ENCODE measurements at regions not wholly inside any gene's neighbourhood (a gene's known extent, or its start where the extent isn't known, plus 50 kb on each side); places are given as distances from the start of the nearest gene placed in this dataset.
"Not testable (repeated sequence)": the region's sequence is repeated elsewhere in the genome, so short reads cannot be mapped to it uniquely, and the experiment has no call there.

DNA sequence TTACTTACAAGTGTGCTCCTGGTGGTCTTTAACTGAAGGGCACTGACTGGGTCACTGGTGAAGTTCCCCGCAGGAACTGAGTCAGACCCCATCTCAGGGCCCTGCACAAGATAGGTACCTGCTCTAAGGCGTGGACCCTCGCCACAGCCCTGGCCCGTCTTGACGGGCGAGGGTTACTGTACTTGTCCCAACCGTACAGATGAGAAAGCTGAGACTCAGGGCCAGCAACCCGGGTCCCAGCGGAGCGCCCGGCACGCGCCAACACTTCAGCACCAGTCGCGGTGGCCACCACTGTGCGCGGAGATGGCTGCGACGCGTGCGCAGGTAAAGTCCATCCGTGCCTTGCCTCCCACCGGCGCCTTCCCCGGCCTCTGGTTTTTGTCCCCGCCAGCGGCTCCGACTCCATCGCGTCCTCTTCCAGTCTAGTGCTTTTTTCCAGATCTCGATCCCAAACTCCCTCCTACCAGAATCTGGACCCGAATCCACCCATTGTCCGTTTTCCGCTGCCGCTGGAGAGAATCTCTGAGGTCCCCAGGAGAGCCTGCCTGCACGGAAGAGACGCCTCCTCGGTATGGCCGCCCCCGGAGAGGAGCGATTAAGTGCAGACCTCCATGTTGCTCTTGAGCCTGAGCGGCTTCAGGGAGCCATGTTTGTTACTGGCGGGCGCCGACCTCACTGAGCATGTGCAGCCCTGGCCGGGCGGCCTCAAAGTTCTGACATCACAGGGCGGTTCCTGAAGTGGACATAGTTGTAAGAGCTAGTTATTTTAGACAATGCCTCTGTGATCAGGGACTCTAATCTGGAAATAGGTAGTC, 1707.8 kb downstream of the SPATA31A7 start:
- not testable (repeated sequence) for H3K9me3 Mint-ChIP-seq (ENCODE audit: unreplicated experiment); H3K27me3 Mint-ChIP-seq (ENCODE audit: unreplicated experiment); H3K36me3 Mint-ChIP-seq (ENCODE audit: unreplicated experiment); H3K4me1 Mint-ChIP-seq (ENCODE audit: low read depth, unreplicated experiment); H3K27ac Mint-ChIP-seq (ENCODE audit: unreplicated experiment)
- H3K4me3 Mint-ChIP-seq (ENCODE audit: unreplicated experiment) = peak overlapping the region; percentile 82
- peak; percentile 29 for DNase-seq

DNA sequence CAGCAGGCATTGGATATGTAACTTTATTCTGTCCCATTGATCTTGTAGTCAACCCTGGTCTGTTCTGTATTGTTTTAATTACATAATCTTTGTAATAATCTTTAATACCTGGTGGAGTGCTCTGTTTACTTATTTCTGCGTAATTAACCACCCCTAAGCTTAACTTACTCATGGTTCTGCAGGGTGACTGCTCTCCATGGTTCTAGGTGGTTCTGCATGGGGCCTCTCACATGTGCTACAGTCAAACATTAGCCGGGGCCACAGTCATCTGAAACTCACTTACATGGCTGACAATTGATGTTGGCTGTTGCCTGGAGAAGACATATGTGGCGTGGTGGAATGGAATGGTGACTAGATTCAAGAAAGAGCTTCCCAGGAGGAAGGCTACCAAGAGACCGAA, 1709.8 kb downstream of the SPATA31A7 start:
- not testable (repeated sequence) for DNase-seq; H3K27me3 Mint-ChIP-seq (ENCODE audit: unreplicated experiment); H3K4me3 Mint-ChIP-seq (ENCODE audit: unreplicated experiment); H3K4me1 Mint-ChIP-seq (ENCODE audit: low read depth, unreplicated experiment); H3K9me3 Mint-ChIP-seq (ENCODE audit: unreplicated experiment); H3K27ac Mint-ChIP-seq (ENCODE audit: unreplicated experiment); H3K36me3 Mint-ChIP-seq (ENCODE audit: unreplicated experiment)

DNA sequence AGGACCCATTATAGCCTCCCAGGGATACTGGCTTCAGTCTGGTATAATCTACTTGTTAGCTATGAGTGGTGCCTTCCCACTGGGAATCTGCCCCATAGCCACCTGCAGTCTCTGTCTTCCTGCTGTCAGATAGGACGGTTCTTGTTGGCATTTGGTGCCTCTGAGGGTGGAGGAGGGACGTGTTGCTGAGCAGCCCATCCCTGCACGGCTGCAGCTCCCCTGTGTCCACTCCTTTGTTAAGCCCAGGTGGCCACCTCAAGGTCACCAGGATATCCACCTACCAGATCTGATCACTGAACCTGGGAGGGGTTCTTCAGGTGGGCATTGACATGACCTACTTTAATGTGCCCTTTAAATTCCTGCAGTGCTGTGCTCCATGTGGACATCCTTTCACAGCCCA, 1714.2 kb downstream of the SPATA31A7 start:
- not testable (repeated sequence) for H3K27me3 Mint-ChIP-seq (ENCODE audit: unreplicated experiment); H3K4me1 Mint-ChIP-seq (ENCODE audit: low read depth, unreplicated experiment); DNase-seq; H3K9me3 Mint-ChIP-seq (ENCODE audit: unreplicated experiment); H3K27ac Mint-ChIP-seq (ENCODE audit: unreplicated experiment); H3K36me3 Mint-ChIP-seq (ENCODE audit: unreplicated experiment); H3K4me3 Mint-ChIP-seq (ENCODE audit: unreplicated experiment)

DNA sequence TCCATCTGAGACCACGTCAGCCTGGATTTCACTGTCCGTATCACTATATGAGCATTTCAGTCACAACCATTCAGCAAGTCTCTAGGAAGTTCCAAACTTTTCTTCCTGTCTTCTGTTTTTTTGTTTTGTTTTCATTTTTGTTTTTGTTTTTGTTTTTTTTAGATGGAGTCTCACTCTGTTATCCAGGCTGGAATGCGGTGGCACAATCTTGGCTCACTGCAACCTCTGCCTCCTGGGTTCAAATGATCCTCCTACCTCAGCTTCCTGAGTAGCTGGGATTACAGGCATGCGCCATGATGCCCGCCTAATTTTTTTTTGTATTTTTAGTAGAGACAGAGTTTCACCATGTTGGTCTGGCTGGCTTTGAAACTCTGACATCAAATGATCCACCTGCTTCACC, 1715.9 kb downstream of the SPATA31A7 start:
- H3K27ac Mint-ChIP-seq (ENCODE audit: unreplicated experiment); DNase-seq; H3K9me3 Mint-ChIP-seq (ENCODE audit: unreplicated experiment); H3K4me3 Mint-ChIP-seq (ENCODE audit: unreplicated experiment); H3K36me3 Mint-ChIP-seq (ENCODE audit: unreplicated experiment); H3K4me1 Mint-ChIP-seq (ENCODE audit: low read depth, unreplicated experiment); H3K27me3 Mint-ChIP-seq (ENCODE audit: unreplicated experiment): not testable (repeated sequence)

DNA sequence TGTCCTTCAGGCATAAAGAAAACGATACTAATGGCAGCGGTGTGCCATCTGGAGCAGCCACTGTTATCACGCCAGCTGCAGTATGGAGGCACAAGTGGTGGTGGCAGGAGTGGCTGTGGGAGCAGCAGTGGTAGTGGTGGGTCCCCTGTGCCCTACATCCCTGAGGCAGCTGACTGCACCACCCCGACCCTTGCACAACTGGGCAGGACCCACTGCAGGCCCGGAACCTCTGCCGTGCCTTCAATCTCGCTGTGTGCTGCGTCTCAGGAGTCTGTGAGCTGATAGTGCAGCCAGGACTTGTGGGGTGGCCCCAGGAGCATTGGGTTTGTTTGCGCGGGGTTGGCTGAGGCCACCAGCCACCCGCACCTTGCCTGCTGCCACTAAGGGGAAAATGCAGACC, 1718.0 kb downstream of the SPATA31A7 start:
- H3K27me3 Mint-ChIP-seq (ENCODE audit: unreplicated experiment); DNase-seq; H3K27ac Mint-ChIP-seq (ENCODE audit: unreplicated experiment); H3K36me3 Mint-ChIP-seq (ENCODE audit: unreplicated experiment); H3K4me1 Mint-ChIP-seq (ENCODE audit: low read depth, unreplicated experiment); H3K9me3 Mint-ChIP-seq (ENCODE audit: unreplicated experiment); H3K4me3 Mint-ChIP-seq (ENCODE audit: unreplicated experiment): not testable (repeated sequence)

DNA sequence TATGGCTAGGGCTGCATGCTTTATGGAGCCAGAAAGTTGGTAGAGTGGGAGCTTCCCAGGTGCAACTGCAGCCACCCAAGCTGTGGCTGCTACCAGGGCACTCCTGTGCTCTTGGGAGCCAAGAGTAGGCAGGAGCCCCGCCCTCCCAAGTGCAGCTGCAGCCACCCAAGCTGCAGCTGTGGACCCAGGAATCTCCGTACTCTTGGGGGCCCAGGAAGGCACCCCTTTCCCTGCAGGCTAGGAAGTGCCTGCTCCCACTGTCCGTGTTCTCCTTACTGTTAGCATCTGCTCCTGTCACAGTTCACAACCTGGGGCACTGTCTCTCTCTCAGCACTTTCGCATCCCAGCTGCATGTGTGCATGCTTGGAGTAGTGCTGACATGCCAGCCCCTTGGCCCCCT, 1718.4 kb downstream of the SPATA31A7 start:
- DNase-seq; H3K36me3 Mint-ChIP-seq (ENCODE audit: unreplicated experiment); H3K4me3 Mint-ChIP-seq (ENCODE audit: unreplicated experiment); H3K27me3 Mint-ChIP-seq (ENCODE audit: unreplicated experiment); H3K27ac Mint-ChIP-seq (ENCODE audit: unreplicated experiment); H3K4me1 Mint-ChIP-seq (ENCODE audit: low read depth, unreplicated experiment); H3K9me3 Mint-ChIP-seq (ENCODE audit: unreplicated experiment): not testable (repeated sequence)

DNA sequence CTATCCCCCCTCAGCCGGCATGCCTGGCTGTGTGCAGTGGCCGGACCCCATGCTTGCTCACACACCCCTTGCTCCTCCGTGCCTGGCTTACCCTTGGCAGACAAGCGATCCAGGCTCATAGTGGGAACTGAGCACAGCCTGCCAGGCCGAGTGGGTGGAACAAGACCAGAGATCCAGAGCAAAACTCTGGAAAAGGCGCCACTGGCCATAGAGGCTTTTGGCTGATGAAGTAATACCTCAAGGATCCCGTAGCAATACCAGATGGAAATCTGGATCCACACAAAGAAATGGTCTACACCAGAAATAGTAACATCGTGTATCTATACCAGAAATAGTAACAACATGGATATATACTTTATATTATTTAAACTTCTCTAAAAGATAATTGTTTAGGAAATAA, 1719.6 kb downstream of the SPATA31A7 start:
- not testable (repeated sequence) for H3K27me3 Mint-ChIP-seq (ENCODE audit: unreplicated experiment); H3K4me3 Mint-ChIP-seq (ENCODE audit: unreplicated experiment); H3K36me3 Mint-ChIP-seq (ENCODE audit: unreplicated experiment); H3K9me3 Mint-ChIP-seq (ENCODE audit: unreplicated experiment); H3K27ac Mint-ChIP-seq (ENCODE audit: unreplicated experiment); H3K4me1 Mint-ChIP-seq (ENCODE audit: low read depth, unreplicated experiment); DNase-seq

DNA sequence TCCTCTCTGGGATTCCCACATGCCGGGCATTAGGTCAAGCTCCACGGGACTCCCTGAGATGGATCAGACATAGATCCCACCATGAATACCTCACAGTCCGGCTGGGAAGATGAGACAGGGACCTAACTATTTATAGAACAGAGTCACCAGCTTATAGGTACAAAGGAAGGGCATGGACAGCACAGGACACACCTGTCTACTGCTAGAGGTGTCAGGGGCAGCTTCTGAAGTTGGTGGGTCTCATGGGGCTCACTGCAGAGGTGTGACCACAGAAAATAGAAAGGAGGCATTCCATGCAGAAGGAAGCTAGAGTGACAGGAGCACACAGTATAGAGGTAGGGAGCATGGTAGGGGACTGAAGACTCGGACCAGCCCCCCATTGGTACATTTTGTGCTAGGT, 1722.4 kb downstream of the SPATA31A7 start:
- not testable (repeated sequence) for H3K4me1 Mint-ChIP-seq (ENCODE audit: low read depth, unreplicated experiment); H3K9me3 Mint-ChIP-seq (ENCODE audit: unreplicated experiment); DNase-seq; H3K27ac Mint-ChIP-seq (ENCODE audit: unreplicated experiment); H3K27me3 Mint-ChIP-seq (ENCODE audit: unreplicated experiment); H3K36me3 Mint-ChIP-seq (ENCODE audit: unreplicated experiment); H3K4me3 Mint-ChIP-seq (ENCODE audit: unreplicated experiment)

DNA sequence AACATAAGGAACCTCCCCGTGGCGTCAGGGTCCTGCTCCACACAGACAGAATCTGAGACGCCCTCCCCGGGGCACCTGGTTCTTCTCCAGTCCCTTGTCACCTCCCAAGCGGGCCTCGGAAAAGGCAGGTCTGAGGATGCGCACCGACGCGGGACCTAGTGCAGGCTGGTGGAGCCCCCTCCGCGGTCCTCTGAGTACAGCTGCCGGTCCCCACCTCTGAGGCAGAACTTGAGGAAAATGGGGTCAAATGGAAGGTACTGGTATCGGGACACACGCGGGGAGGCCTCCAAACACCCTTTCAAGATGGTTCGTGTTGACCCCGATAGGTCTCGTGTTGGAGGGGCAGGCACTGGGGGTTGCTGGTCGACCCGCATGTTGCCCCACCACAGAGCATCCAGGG, 1725.3 kb downstream of the SPATA31A7 start:
- H3K4me1 Mint-ChIP-seq (ENCODE audit: low read depth, unreplicated experiment); DNase-seq: not testable (repeated sequence)

DNA sequence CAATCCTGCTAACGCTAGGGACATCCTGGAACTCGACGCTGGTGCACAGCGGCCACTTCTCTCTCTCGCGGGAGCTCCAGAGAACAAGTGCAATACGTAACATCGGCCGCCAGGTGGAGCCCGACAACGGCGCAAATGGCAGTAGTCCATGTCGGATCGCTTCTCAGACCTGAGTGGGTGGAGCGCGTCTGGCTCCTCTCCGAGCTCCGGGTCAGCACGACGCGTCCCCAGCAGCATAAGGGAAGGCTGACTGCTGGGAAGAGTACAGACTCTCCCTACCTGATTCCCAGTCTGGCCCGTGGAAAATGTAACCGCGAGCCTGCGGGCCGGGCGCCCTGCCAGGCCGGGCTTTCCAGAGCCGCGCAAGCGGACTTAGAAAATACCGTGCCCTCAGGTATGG, 1725.8 kb downstream of the SPATA31A7 start:
- not testable (repeated sequence) for H3K4me3 Mint-ChIP-seq (ENCODE audit: unreplicated experiment); DNase-seq; H3K36me3 Mint-ChIP-seq (ENCODE audit: unreplicated experiment); H3K4me1 Mint-ChIP-seq (ENCODE audit: low read depth, unreplicated experiment); H3K27me3 Mint-ChIP-seq (ENCODE audit: unreplicated experiment); H3K9me3 Mint-ChIP-seq (ENCODE audit: unreplicated experiment); H3K27ac Mint-ChIP-seq (ENCODE audit: unreplicated experiment)

More for the DNA sequence above, 1725.3 kb downstream of the SPATA31A7 start:
- H3K27ac Mint-ChIP-seq (ENCODE audit: unreplicated experiment); H3K27me3 Mint-ChIP-seq (ENCODE audit: unreplicated experiment); H3K9me3 Mint-ChIP-seq (ENCODE audit: unreplicated experiment); H3K36me3 Mint-ChIP-seq (ENCODE audit: unreplicated experiment); H3K4me3 Mint-ChIP-seq (ENCODE audit: unreplicated experiment): not testable (repeated sequence)

DNA sequence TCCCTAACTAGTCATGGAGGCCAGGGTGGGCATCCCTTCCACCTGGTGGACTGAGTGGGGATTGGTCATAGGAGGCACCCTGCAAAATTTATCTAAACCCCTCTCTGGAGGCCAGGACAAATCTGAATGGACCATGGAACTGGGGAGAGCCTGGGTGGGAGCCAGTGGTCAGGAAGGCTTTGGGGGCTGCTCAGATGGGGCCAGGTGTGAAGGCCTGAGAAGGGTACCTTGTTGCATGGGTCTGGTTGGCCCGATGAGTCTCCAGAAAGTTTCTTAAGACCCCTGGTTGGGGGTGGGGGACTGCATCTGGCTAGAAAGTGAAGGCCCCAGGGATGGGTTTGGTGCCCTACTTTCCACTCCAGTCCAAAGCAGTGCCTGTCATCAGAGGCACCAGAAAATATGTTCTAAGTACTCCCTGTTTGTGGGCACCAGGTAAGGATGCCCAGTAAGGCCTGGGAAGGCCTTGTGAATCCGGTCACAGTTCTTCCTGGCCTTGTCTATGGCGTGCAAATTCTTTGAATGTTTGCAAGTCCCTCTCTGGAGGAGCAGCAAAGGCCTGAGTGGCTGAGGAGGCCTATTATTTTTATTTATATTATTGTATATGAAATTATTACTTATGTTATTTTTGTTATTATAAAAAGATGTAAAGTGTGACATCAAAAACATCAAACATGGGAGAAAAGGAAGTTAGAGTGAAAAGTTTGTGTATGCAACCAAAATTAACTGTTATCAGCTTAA, 1729.0 kb downstream of the SPATA31A7 start:
- not testable (repeated sequence) for H3K4me1 Mint-ChIP-seq (ENCODE audit: low read depth, unreplicated experiment); H3K9me3 Mint-ChIP-seq (ENCODE audit: unreplicated experiment); H3K27ac Mint-ChIP-seq (ENCODE audit: unreplicated experiment); H3K4me3 Mint-ChIP-seq (ENCODE audit: unreplicated experiment); H3K27me3 Mint-ChIP-seq (ENCODE audit: unreplicated experiment); H3K36me3 Mint-ChIP-seq (ENCODE audit: unreplicated experiment); DNase-seq

DNA sequence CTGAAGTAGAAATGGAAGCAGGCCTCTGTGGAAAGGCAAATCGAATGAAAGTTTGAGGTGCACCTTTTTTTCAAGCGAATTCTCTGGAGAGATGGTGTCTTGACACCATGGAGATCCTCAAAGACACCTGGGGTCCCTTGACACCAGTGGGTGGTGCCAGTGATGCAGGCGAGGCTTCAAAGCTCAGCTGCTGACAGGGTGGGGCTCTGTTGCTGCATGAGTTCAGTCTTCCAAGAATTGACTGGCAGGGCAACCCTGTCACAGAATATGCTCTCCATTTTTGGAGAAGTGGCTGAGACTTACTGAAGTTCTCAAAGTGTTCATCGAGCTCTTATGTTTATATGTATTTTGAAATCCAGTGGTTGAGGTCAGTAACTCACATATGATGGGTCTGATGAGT, 1741.6 kb downstream of the SPATA31A7 start:
- not testable (repeated sequence) for H3K4me1 Mint-ChIP-seq (ENCODE audit: low read depth, unreplicated experiment); H3K27ac Mint-ChIP-seq (ENCODE audit: unreplicated experiment); H3K27me3 Mint-ChIP-seq (ENCODE audit: unreplicated experiment); H3K36me3 Mint-ChIP-seq (ENCODE audit: unreplicated experiment); H3K9me3 Mint-ChIP-seq (ENCODE audit: unreplicated experiment); H3K4me3 Mint-ChIP-seq (ENCODE audit: unreplicated experiment); DNase-seq
